ENCODE measurements at regions not wholly inside any gene's neighbourhood (a gene's known extent, or its start where the extent isn't known, plus 50 kb on each side); places are given as distances from the start of the nearest gene placed in this dataset.
"Not testable (repeated sequence)": the region's sequence is repeated elsewhere in the genome, so short reads cannot be mapped to it uniquely, and the experiment has no call there.

- DNase-seq (ENCODE audit: low spot score): no peak
- no peak for ATAC-seq
- intact Hi-C loops (cut with DNase I): no loop called here
Measured at GRCh38 chr3:84299329-84299728, 659.5 kb upstream of the CADM2 start.

DNA sequence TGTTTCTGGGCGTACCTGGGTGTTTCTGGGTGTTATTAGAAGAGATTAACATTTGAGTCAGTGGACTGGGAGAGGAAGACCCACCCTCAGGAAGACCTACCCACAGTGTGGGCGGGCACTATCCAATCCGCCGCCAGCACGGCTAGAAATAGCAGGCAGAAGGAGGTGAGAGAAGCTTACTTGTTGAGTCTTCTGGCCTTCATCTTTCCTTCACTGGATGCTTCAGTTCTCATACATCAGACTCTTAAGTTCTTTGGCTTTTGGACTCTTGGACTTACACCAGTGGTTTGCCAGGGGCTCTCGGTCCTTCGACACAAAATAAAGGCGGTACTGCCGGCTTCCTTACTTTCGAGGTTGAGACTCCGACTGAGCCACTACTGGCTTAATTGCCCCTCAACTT is 654.6 kb upstream of the CADM2 start:
- ATAC-seq (no peak), DNase-seq (ENCODE audit: low spot score) (no peak)
- intact Hi-C loops (cut with DNase I): no loop called here

GRCh38 chr3:84307339-84307738 is 651.5 kb upstream of the CADM2 start:
- no peak for DNase-seq (ENCODE audit: low spot score)
- no peak for ATAC-seq
- intact Hi-C loops (cut with DNase I): no loop called here

GRCh38 chr3:84308379-84308778 is 650.4 kb upstream of the CADM2 start:
- DNase-seq (ENCODE audit: low spot score) (no peak), ATAC-seq (no peak)
- intact Hi-C loops (cut with DNase I): no loop called here

- ATAC-seq: no peak
- intact Hi-C loops (cut with DNase I): no loop called here
Measured at GRCh38 chr3:84318273-84318809, 640.4 kb upstream of the CADM2 start.

GRCh38 chr3:84365563-84366278 is 593.1 kb upstream of the CADM2 start:
- DNase-seq (ENCODE audit: low spot score); intact Hi-C loops (cut with DNase I); ATAC-seq: not testable (repeated sequence)

More at GRCh38 chr3:84318273-84318809, 640.4 kb upstream of the CADM2 start:
- DNase-seq (ENCODE audit: low spot score): no peak
